ENCODE measurements at regions not wholly inside any gene's neighbourhood (a gene's known extent, or its start where the extent isn't known, plus 50 kb on each side); places are given as distances from the start of the nearest gene placed in this dataset.

GRCh38 chr14:71692496-71692895 is 239.7 kb upstream of the RGS6 start:
- TF ChIP-seq CTCF (conservative IDR thresholded peaks at IDR 0.05; ENCODE audit: low read length) (no peak), EZH2phosphoT487 (IDR thresholded peaks at IDR 0.05; ENCODE audit: borderline replicate concordance, low read depth, low read length) (no peak)
